GM13976 (cell line): ENCODE measurements at regions not wholly inside any gene's neighbourhood (a gene's known extent, or its start where the extent isn't known, plus 50 kb on each side); places are given as distances from the start of the nearest gene placed in this dataset.
A peak's percentile ranks its signal among the peaks of the same experiment; 100 is the strongest.

Experiments
- DNase-seq: peaks from one replicate; pipeline ENCODE4 v3.0.0; 2012; ENCODE audit warnings: low spot score
- in situ Hi-C: fragments of 300-500 bp; cut with MboI; formaldehyde crosslinking; loops from one replicate; pipeline ENCODE4 v1.12.0; 2022; ENCODE audit warnings: low sequenced_read_pairs, mixed read lengths, inconsistent platforms; ENCODE audit not compliant: unreplicated experiment
- TF ChIP-seq, protein P1 (sequence below): IDR thresholded peaks from 2 replicates; pipeline ENCODE4 v1.5.1; 2012; ENCODE audit warnings: borderline replicate concordance, mild to moderate bottlenecking; ENCODE audit not compliant: insufficient read depth; ENCODE audit errors: extremely low read depth, missing control alignments, control extremely low read depth

GRCh38 chr14:59038746-59039145 is 149.7 kb upstream of the DAAM1 start:
- in situ Hi-C loops: no loop called here
- TF ChIP-seq, protein P1, sequence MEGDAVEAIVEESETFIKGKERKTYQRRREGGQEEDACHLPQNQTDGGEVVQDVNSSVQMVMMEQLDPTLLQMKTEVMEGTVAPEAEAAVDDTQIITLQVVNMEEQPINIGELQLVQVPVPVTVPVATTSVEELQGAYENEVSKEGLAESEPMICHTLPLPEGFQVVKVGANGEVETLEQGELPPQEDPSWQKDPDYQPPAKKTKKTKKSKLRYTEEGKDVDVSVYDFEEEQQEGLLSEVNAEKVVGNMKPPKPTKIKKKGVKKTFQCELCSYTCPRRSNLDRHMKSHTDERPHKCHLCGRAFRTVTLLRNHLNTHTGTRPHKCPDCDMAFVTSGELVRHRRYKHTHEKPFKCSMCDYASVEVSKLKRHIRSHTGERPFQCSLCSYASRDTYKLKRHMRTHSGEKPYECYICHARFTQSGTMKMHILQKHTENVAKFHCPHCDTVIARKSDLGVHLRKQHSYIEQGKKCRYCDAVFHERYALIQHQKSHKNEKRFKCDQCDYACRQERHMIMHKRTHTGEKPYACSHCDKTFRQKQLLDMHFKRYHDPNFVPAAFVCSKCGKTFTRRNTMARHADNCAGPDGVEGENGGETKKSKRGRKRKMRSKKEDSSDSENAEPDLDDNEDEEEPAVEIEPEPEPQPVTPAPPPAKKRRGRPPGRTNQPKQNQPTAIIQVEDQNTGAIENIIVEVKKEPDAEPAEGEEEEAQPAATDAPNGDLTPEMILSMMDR: no peak
- DNase-seq: no peak

DNA sequence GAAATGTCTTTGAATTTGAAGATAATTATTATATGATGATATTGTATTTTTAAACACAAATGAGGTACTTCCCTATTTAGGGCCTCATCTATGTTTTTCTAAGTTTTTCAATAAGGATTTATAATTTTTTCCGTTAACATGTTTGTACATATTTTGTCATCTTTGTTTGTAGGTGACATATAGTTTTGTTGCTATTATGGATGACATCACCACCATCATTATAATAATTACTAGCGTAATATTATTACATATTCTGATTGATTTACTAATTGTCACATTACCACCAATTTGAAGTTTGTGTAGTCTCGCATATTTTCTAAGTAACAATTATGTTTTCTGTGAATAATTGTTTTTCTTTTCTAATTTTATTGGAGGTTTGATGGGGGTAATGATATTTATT is 147.2 kb upstream of the DAAM1 start:
- in situ Hi-C loops: no loop called here
- no peak for DNase-seq
- TF ChIP-seq, protein P1: no peak

GRCh38 chr14:59044707-59045106 is 143.8 kb upstream of the DAAM1 start:
- DNase-seq: no peak
- TF ChIP-seq, protein P1: no peak
- in situ Hi-C loops: no loop called here

DNA sequence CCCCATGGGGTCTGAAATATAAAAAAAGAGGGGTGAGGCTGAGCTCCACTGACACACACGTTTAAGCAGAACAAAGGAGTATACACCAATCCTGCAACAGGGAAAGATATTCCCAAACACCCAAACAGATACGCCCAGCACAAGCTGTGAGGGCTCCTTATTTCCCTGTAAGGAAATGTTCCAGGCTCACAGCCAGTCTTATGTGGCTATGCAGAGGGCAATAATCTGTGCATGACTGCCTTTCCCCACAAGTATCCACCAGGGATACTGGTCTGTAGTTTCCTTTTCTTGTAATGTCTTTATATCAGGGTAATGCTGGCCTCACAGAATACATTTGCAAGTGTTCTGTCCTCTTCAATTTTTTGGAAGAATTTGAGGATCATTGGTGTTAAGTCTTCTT is 141.7 kb upstream of the DAAM1 start:
- no peak for DNase-seq
- in situ Hi-C loops: no loop called here
- TF ChIP-seq, protein P1: no peak

- in situ Hi-C loops: loop anchor here (10.0 kb wide), 1 partner anchor 560 kb away; no protein-coding TSS in a partner anchor
- TF ChIP-seq, protein P1: no peak
- DNase-seq: no peak
Observed at GRCh38 chr14:59055006-59055405, 133.5 kb upstream of the DAAM1 start.

GRCh38 chr14:59055439-59056045 is 132.9 kb upstream of the DAAM1 start:
- peak; percentile 66 for DNase-seq
- in situ Hi-C loops: loop anchor here (10.0 kb wide), 1 partner anchor 561 kb away; no protein-coding TSS in a partner anchor
- TF ChIP-seq, protein P1: peak; percentile 69
